ENCODE measurements at regions not wholly inside any gene's neighbourhood (a gene's known extent, or its start where the extent isn't known, plus 50 kb on each side); places are given as distances from the start of the nearest gene placed in this dataset.

DNA sequence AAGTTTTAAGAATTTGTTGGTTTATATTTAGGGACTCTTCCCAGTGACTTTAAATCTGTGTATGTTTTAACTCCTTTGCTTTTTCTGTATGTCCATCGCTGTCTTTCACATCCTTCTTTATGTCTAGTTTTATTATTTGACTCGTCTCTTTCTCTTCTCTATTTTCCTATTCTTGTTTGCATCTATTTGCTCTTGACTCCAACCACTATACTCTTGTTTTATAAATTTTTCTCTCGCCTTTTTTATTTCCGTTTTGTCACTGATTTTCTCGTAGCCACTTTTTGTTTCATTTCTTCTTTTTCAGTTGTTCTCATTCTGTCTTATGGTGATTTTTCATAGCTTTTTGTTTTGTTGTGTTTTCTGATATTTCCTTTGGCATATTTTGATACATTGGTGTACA lies 170.5 kb upstream of the NETO1 start:
- Histone ChIP-seq H3K4me3 (ENCODE audit: low read length, poor library complexity, severe bottlenecking) (no peak overlapping the region), H2AFZ (ENCODE audit: low read length) (no peak overlapping the region), H3K9me2 (replicated peaks; ENCODE audit: low read depth, low read length) (no peaks in the 10 kb centered on the region), H3K79me2 (ENCODE audit: insufficient read depth, low read length) (no peaks in the 10 kb centered on the region), H3K4me2 (ENCODE audit: low read depth, low read length, poor library complexity, severe bottlenecking) (no peak overlapping the region), H4K20me1 (ENCODE audit: insufficient read depth, low read length, poor library complexity, severe bottlenecking) (no peaks in the 10 kb centered on the region), H3K9me3 (ENCODE audit: insufficient read depth, low read depth, low read length) (no peaks in the 10 kb centered on the region), H3F3A (ENCODE audit: low read depth) (no peaks in the 10 kb centered on the region), H3K9ac (ENCODE audit: low read depth, low read length, poor library complexity, severe bottlenecking) (no peak overlapping the region), H3K36me3 (ENCODE audit: insufficient read depth, low read length) (no peaks in the 10 kb centered on the region), H3K4me1 (ENCODE audit: insufficient read depth, low read length, poor library complexity, severe bottlenecking) (peaks cover 23% of the 10 kb centered on the region), H3K27me3 (ENCODE audit: insufficient read depth, low read length, poor library complexity, severe bottlenecking) (no peaks in the 10 kb centered on the region)
- TF ChIP-seq, protein P1, sequence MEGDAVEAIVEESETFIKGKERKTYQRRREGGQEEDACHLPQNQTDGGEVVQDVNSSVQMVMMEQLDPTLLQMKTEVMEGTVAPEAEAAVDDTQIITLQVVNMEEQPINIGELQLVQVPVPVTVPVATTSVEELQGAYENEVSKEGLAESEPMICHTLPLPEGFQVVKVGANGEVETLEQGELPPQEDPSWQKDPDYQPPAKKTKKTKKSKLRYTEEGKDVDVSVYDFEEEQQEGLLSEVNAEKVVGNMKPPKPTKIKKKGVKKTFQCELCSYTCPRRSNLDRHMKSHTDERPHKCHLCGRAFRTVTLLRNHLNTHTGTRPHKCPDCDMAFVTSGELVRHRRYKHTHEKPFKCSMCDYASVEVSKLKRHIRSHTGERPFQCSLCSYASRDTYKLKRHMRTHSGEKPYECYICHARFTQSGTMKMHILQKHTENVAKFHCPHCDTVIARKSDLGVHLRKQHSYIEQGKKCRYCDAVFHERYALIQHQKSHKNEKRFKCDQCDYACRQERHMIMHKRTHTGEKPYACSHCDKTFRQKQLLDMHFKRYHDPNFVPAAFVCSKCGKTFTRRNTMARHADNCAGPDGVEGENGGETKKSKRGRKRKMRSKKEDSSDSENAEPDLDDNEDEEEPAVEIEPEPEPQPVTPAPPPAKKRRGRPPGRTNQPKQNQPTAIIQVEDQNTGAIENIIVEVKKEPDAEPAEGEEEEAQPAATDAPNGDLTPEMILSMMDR (conservative IDR thresholded peaks at IDR 0.05; ENCODE audit: low read length), result no peak

DNA sequence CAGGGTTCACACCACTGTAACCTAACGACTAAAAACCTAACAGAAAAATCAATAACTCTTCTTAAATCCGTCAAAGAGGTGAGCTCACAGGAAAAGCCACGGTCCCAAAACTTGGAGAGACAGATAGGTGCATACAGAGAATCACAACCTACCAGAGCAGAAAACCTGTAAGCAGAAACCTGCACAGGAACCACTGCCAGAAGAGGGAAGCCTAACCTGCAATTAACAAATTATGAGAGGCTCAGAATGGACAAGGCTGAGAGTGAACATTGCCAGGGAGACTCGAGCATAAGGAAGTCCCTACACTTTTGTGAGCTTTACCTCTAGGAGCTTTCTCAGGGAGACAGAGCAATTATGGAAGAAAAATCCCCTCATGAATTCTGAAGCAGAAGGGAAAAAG lies 156.2 kb upstream of the NETO1 start:
- Histone ChIP-seq H4K20me1 (ENCODE audit: insufficient read depth, low read length, poor library complexity, severe bottlenecking) (no peaks in the 10 kb centered on the region), H3K79me2 (ENCODE audit: insufficient read depth, low read length) (no peaks in the 10 kb centered on the region), H3K4me2 (ENCODE audit: low read depth, low read length, poor library complexity, severe bottlenecking) (no peak overlapping the region), H3K9me2 (replicated peaks; ENCODE audit: low read depth, low read length) (no peaks in the 10 kb centered on the region), H3K27me3 (ENCODE audit: insufficient read depth, low read length, poor library complexity, severe bottlenecking) (no peaks in the 10 kb centered on the region), H3F3A (ENCODE audit: low read depth) (no peaks in the 10 kb centered on the region), H3K9ac (ENCODE audit: low read depth, low read length, poor library complexity, severe bottlenecking) (no peak overlapping the region), H3K36me3 (ENCODE audit: insufficient read depth, low read length) (no peaks in the 10 kb centered on the region), H3K9me3 (ENCODE audit: insufficient read depth, low read depth, low read length) (0 out of 2 replicates have a peak, but pooled peaks cover 6% of the 10 kb centered on the region), H2AFZ (ENCODE audit: low read length) (0 out of 2 replicates have a peak overlapping the region, but pooled peaks have one; percentile 7), H3K4me1 (ENCODE audit: insufficient read depth, low read length, poor library complexity, severe bottlenecking) (peaks cover 3% of the 10 kb centered on the region), H3K4me3 (ENCODE audit: low read length, poor library complexity, severe bottlenecking) (no peak overlapping the region)
- TF ChIP-seq EZH2phosphoT487 (IDR thresholded peaks at IDR 0.05; ENCODE audit: borderline replicate concordance), result no peak
- TF ChIP-seq, protein P1 (conservative IDR thresholded peaks at IDR 0.05; ENCODE audit: low read length), result no peak

DNA sequence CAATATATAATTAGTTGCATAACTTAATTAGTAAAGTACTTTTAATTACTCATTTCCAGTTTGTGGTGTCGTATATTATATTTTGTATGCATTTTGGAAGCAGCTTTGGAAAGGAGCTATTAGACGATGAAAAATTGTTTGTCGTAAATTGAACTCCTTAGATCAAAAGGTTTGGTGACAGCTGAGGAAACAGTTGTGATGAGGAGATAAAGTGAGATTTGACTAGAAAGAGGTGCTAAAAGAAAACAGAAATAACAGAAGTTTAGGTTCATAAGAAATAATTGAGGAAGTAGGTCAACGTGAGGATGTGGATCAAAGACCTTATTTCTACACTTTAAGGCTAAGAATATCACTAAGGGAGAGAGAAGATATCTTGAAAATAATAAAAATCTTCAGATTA lies 141.9 kb upstream of the NETO1 start:
- peak overlapping the region; percentile 58 for H3K4me3 ChIP-seq (ENCODE audit: low read length, poor library complexity, severe bottlenecking)
- no peaks in the 10 kb centered on the region for H3K9me2 ChIP-seq (replicated peaks; ENCODE audit: low read depth, low read length)
- TF ChIP-seq, protein P1 (conservative IDR thresholded peaks at IDR 0.05; ENCODE audit: low read length), result no peak
- H3K27me3 ChIP-seq (ENCODE audit: insufficient read depth, low read length, poor library complexity, severe bottlenecking), result no peaks in the 10 kb centered on the region
- H3K9me3 ChIP-seq (ENCODE audit: insufficient read depth, low read depth, low read length), result peaks cover 2% of the 10 kb centered on the region; the same call in 1 of the 2 replicates
- H3K4me1 ChIP-seq (ENCODE audit: insufficient read depth, low read length, poor library complexity, severe bottlenecking), result peaks cover 53% of the 10 kb centered on the region
- H3K36me3 ChIP-seq (ENCODE audit: insufficient read depth, low read length), result no peaks in the 10 kb centered on the region
- no peak overlapping the region for H2AFZ ChIP-seq (ENCODE audit: low read length)
- peak overlapping the region; percentile 69 for H3K9ac ChIP-seq (ENCODE audit: low read depth, low read length, poor library complexity, severe bottlenecking)
- H3F3A ChIP-seq (ENCODE audit: low read depth), result peaks cover 14% of the 10 kb centered on the region; the same call in 1 of the 2 replicates
- H3K4me2 ChIP-seq (ENCODE audit: low read depth, low read length, poor library complexity, severe bottlenecking), result peak overlapping the region; percentile 71
- H4K20me1 ChIP-seq (ENCODE audit: insufficient read depth, low read length, poor library complexity, severe bottlenecking), result no peaks in the 10 kb centered on the region
- H3K79me2 ChIP-seq (ENCODE audit: insufficient read depth, low read length), result no peaks in the 10 kb centered on the region

Data from Loucy (cell line).